Natural killer cell (primary cell): ENCODE measurements at regions not wholly inside any gene's neighbourhood (a gene's known extent, or its start where the extent isn't known, plus 50 kb on each side); places are given as distances from the start of the nearest gene placed in this dataset.
"Not testable (repeated sequence)": the region's sequence is repeated elsewhere in the genome, so short reads cannot be mapped to it uniquely, and the experiment has no call there.

ENCODE experiments used
- ATAC-seq, 3 donors: fragments of 150-1000 bp in 2 of 3; fragments of 200-7000 bp in 1 of 3; cut with Tn5 transposase; 1 replicate in 1 of 3; 2 replicates in 2 of 3; pipeline ENCODE4 v1.10.0; 2021; ENCODE audit warnings: mild to moderate bottlenecking in 2 of 3, moderate library complexity in 2 of 3
- DNase-seq, 2 donors: peaks; one replicate each; pipeline versions ENCODE4 v3.0.0 to v3.0.0-alpha.2; 2013 to 2021; ENCODE audit warnings: mixed read lengths in 1 of 2
- H3K27ac ChIP-seq: one replicate; pipeline ENCODE4 v1.5.1; 2013; ENCODE audit warnings: mild to moderate bottlenecking, low read length
- H3K27me3 ChIP-seq: one replicate; pipeline ENCODE4 v1.6.1; 2013; ENCODE audit warnings: low read length; ENCODE audit not compliant: control insufficient read depth, insufficient read depth
- H3K36me3 ChIP-seq: one replicate; pipeline ENCODE4 v1.6.1; 2013; ENCODE audit warnings: low read length; ENCODE audit not compliant: control insufficient read depth, insufficient read depth
- H3K4me1 ChIP-seq: one replicate; pipeline ENCODE4 v1.6.1; 2013; ENCODE audit warnings: low read length; ENCODE audit not compliant: control insufficient read depth, insufficient read depth
- H3K4me3 ChIP-seq: one replicate; pipeline ENCODE4 v1.5.1; 2013; ENCODE audit warnings: low read length
- H3K9me3 ChIP-seq: one replicate; pipeline ENCODE4 v1.6.1; 2013; ENCODE audit warnings: low read length; ENCODE audit not compliant: control insufficient read depth, insufficient read depth
- H3K27ac Mint-ChIP-seq, 2 donors: one replicate each; pipeline ENCODE4 v1.8.0; 2022; ENCODE audit warnings: mild to moderate bottlenecking in 2 of 2, mixed read lengths in 2 of 2, moderate library complexity in 1 of 2
- H3K27me3 Mint-ChIP-seq, 2 donors: one replicate each; pipeline ENCODE4 v1.8.0; 2022; ENCODE audit warnings: low read depth in 2 of 2, mixed read lengths in 2 of 2
- H3K36me3 Mint-ChIP-seq: one replicate; pipeline ENCODE4 v1.8.0; 2022; ENCODE audit warnings: mixed read lengths
- H3K4me1 Mint-ChIP-seq, 2 donors: one replicate each; pipeline ENCODE4 v1.8.0; 2022; ENCODE audit warnings: mixed read lengths in 2 of 2
- H3K4me3 Mint-ChIP-seq: one replicate; pipeline ENCODE4 v1.8.0; 2022; ENCODE audit warnings: mild to moderate bottlenecking, moderate library complexity, mixed read lengths
- H3K9me3 Mint-ChIP-seq, 2 donors: one replicate each; pipeline ENCODE4 v1.8.0; 2022; ENCODE audit warnings: mixed read lengths in 2 of 2
- CTCF ChIP-seq: fragments of 200-600 bp; IDR thresholded peaks from one replicate; pipeline ENCODE4 v1.8.0; 2022; ENCODE audit warnings: antibody characterized with exemption
- WGBS: methylation state at CpG from one replicate; pipeline ENCODE4 v1.1.7; 2013; ENCODE audit warnings: missing lambda C conversion rate; ENCODE audit not compliant: insufficient coverage; 5-methylcytosine and 5-hydroxymethylcytosine counted together
- intact Hi-C: fragments of 100-400 bp; cut with micrococcal nuclease; formaldehyde crosslinking; loops from one replicate; pipeline ENCODE4 v1.14.2; 2022

- WGBS = 100% methylated on average over 1 of the region's 2 CpGs
- H3K4me1 ChIP-seq = no peaks in the 10 kb centered on the region
- H3K4me3 ChIP-seq = no peak overlapping the region
- intact Hi-C loops = no loop called here
- DNase-seq (no peak), ATAC-seq (no peak)
- H3K9me3 ChIP-seq = peaks cover 6% of the 10 kb centered on the region
- no peak overlapping the region for H3K4me3 Mint-ChIP-seq
- H3K27ac ChIP-seq = no peak overlapping the region
- H3K27me3 ChIP-seq = no peaks in the 10 kb centered on the region
- H3K36me3 ChIP-seq = no peaks in the 10 kb centered on the region
- H3K9me3 Mint-ChIP-seq = peaks cover 7 to 15% of the 10 kb centered on the region in 2 donors
- no peaks in the 10 kb centered on the region for H3K4me1 Mint-ChIP-seq
- no peak for TF ChIP-seq CTCF
- H3K27me3 Mint-ChIP-seq = no peaks in the 10 kb centered on the region
- no peak overlapping the region for H3K27ac Mint-ChIP-seq
- H3K36me3 Mint-ChIP-seq = no peaks in the 10 kb centered on the region
Measured at GRCh38 chr3:20836801-20837200, 650.8 kb upstream of the SGO1 start.

GRCh38 chr3:20832963-20833362 is 647.0 kb upstream of the SGO1 start:
- peaks cover 6% of the 10 kb centered on the region for H3K9me3 ChIP-seq
- H3K27ac Mint-ChIP-seq = no peak overlapping the region
- no peak for ATAC-seq
- WGBS = no CpG with 5 or more reads among the region's 2 CpGs
- no peak for DNase-seq
- no peak overlapping the region for H3K4me3 ChIP-seq
- no peaks in the 10 kb centered on the region for H3K4me1 Mint-ChIP-seq
- H3K27me3 Mint-ChIP-seq = no peaks in the 10 kb centered on the region
- no peak overlapping the region for H3K4me3 Mint-ChIP-seq
- H3K36me3 Mint-ChIP-seq = no peaks in the 10 kb centered on the region
- H3K9me3 Mint-ChIP-seq = peaks cover 10 to 17% of the 10 kb centered on the region in 2 donors
- H3K36me3 ChIP-seq = no peaks in the 10 kb centered on the region
- intact Hi-C loops = no loop called here
- no peaks in the 10 kb centered on the region for H3K27me3 ChIP-seq
- H3K27ac ChIP-seq = no peak overlapping the region
- H3K4me1 ChIP-seq = no peaks in the 10 kb centered on the region
- TF ChIP-seq CTCF = no peak

GRCh38 chr3:20822251-20822650 is 636.2 kb upstream of the SGO1 start:
- Mint-ChIP-seq H3K36me3 (peaks cover 37% of the 10 kb centered on the region), H3K4me3 (no peak overlapping the region), H3K27me3 (no peaks in the 10 kb centered on the region), H3K4me1 (no peaks in the 10 kb centered on the region), H3K9me3 (peaks cover 28 to 29% of the 10 kb centered on the region in 2 donors), H3K27ac (no peak overlapping the region)
- intact Hi-C loops = no loop called here
- Histone ChIP-seq H3K9me3 (no peaks in the 10 kb centered on the region), H3K27ac (no peak overlapping the region), H3K4me1 (no peaks in the 10 kb centered on the region), H3K36me3 (no peaks in the 10 kb centered on the region), H3K27me3 (no peaks in the 10 kb centered on the region), H3K4me3 (no peak overlapping the region)
- ATAC-seq = no peak
- no peak for DNase-seq
- no peak for TF ChIP-seq CTCF

GRCh38 chr3:20820872-20821271 is 634.9 kb upstream of the SGO1 start:
- H3K36me3 ChIP-seq, ATAC-seq, intact Hi-C loops, H3K27ac ChIP-seq, H3K27me3 Mint-ChIP-seq, H3K9me3 ChIP-seq, DNase-seq, H3K27me3 ChIP-seq, H3K27ac Mint-ChIP-seq, H3K4me1 Mint-ChIP-seq, H3K4me3 Mint-ChIP-seq, H3K4me3 ChIP-seq, H3K4me1 ChIP-seq: not testable (repeated sequence)
- peaks cover 37% of the 10 kb centered on the region for H3K36me3 Mint-ChIP-seq
- peaks cover 24 to 27% of the 10 kb centered on the region in 2 donors for H3K9me3 Mint-ChIP-seq
- WGBS = 89% methylated on average over 9 of the region's 9 CpGs
